ENCODE measurements at regions not wholly inside any gene's neighbourhood (a gene's known extent, or its start where the extent isn't known, plus 50 kb on each side); places are given as distances from the start of the nearest gene placed in this dataset.
"Not testable (repeated sequence)": the region's sequence is repeated elsewhere in the genome, so short reads cannot be mapped to it uniquely, and the experiment has no call there.

GRCh38 chr2:113328572-113328971, 49.9 kb upstream of the PAX8 start:
- TF ChIP-seq, protein P1, sequence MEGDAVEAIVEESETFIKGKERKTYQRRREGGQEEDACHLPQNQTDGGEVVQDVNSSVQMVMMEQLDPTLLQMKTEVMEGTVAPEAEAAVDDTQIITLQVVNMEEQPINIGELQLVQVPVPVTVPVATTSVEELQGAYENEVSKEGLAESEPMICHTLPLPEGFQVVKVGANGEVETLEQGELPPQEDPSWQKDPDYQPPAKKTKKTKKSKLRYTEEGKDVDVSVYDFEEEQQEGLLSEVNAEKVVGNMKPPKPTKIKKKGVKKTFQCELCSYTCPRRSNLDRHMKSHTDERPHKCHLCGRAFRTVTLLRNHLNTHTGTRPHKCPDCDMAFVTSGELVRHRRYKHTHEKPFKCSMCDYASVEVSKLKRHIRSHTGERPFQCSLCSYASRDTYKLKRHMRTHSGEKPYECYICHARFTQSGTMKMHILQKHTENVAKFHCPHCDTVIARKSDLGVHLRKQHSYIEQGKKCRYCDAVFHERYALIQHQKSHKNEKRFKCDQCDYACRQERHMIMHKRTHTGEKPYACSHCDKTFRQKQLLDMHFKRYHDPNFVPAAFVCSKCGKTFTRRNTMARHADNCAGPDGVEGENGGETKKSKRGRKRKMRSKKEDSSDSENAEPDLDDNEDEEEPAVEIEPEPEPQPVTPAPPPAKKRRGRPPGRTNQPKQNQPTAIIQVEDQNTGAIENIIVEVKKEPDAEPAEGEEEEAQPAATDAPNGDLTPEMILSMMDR (IDR thresholded peaks at IDR 0.05), result not testable (repeated sequence)
- TF ChIP-seq, protein P2, sequence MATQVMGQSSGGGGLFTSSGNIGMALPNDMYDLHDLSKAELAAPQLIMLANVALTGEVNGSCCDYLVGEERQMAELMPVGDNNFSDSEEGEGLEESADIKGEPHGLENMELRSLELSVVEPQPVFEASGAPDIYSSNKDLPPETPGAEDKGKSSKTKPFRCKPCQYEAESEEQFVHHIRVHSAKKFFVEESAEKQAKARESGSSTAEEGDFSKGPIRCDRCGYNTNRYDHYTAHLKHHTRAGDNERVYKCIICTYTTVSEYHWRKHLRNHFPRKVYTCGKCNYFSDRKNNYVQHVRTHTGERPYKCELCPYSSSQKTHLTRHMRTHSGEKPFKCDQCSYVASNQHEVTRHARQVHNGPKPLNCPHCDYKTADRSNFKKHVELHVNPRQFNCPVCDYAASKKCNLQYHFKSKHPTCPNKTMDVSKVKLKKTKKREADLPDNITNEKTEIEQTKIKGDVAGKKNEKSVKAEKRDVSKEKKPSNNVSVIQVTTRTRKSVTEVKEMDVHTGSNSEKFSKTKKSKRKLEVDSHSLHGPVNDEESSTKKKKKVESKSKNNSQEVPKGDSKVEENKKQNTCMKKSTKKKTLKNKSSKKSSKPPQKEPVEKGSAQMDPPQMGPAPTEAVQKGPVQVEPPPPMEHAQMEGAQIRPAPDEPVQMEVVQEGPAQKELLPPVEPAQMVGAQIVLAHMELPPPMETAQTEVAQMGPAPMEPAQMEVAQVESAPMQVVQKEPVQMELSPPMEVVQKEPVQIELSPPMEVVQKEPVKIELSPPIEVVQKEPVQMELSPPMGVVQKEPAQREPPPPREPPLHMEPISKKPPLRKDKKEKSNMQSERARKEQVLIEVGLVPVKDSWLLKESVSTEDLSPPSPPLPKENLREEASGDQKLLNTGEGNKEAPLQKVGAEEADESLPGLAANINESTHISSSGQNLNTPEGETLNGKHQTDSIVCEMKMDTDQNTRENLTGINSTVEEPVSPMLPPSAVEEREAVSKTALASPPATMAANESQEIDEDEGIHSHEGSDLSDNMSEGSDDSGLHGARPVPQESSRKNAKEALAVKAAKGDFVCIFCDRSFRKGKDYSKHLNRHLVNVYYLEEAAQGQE (IDR thresholded peaks at IDR 0.05; ENCODE audit: insufficient read depth in 1 of 2, low read depth in 2 of 2, low read length in 1 of 2), result not testable (repeated sequence)

All from Panc1 (cell line).